Activated CD4-positive, alpha-beta T cell treated with anti-CD3 and anti-CD28 coated beads, Interleukin-2, Interleukin-6, amounts not matched to agents 100 ng/mL and 50 ng/mL, durations not matched to agents 16 hours and 8 hours (primary cell): ENCODE measurements at regions not wholly inside any gene's neighbourhood (a gene's known extent, or its start where the extent isn't known, plus 50 kb on each side); places are given as distances from the start of the nearest gene placed in this dataset.
"Not testable (repeated sequence)": the region's sequence is repeated elsewhere in the genome, so short reads cannot be mapped to it uniquely, and the experiment has no call there.

ENCODE experiments used
- DNase-seq: peaks from one replicate; pipeline ENCODE4 v3.0.0-alpha.2; 2020

DNA sequence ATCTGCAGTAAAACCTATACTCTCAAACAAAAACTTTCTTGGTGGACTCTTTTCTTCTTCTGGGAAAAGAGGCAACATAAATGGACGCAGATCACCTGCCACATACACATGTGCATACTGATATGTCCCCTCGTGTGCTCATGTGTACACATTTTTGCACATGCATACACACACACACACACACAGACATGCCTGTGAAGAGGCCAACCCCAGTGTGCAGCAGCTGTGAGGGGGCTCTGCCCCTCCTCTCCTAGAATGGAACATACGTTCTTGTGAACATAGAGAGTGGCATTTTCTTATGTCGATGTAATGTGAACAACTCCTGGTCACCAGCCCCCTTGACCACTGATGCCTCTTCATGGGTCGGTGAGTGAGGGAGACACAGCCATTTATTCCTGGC is 188.9 kb upstream of the PLGLB2 start:
- not testable (repeated sequence) for DNase-seq

DNA sequence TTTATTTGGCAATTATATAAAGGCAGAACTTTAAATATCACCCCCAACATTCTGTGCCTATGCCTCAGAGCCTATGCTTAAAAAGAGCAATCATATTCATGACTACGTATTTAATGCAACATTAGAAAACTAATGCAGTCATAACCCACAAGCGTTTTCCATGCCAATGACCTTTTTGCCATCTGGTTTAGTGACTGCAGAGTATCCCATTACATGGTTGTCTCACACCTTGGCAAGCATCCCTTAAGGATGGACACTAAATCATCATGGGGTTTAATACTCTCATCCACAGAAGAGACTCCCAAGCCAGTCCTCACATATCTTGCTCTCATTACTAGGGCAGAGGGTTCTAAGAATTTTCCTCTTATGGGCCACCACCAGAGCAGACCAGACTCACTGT is 188.2 kb upstream of the PLGLB2 start:
- not testable (repeated sequence) for DNase-seq

- not testable (repeated sequence) for DNase-seq
Observed at GRCh38 chr2:87565116-87565515, 182.8 kb upstream of the PLGLB2 start.

DNA sequence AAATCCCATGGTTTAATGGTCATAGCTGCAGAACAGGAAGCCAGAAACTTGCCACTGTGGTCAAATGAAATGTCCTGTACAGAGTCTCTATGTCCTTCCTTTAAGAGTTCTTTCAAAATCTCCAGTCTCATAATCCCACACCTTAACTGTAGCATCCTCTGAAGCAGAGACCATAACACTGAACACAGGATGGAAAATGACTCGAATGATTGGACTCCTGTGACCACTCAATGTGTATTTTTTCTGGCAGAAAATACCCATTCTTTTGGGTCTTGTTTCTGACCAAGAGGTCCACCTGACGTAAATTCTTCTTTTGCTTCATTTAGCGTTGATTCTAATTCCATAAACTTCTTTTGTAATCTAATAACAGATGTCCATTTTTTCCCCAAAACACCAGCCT is 181.4 kb upstream of the PLGLB2 start:
- not testable (repeated sequence) for DNase-seq

GRCh38 chr2:87567093-87567492 is 180.8 kb upstream of the PLGLB2 start:
- DNase-seq: not testable (repeated sequence)

DNA sequence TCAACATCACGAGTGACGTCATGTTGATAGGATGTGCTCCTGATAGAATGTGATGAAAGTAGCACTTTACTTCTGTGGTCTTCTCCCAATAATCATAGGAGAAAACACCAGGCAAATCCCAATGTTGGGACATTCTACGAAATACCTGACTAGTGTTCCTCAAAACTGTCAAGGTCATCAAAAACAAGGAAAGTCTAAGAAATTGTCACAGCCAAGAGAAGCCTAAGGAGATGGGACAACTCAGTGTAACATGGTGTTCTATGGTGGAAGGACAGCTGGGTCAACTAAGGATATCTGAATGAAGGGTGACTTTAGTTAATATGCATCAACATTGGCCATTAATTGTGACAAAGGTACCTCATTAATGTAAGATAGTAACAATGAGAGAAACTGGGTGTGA is 180.0 kb upstream of the PLGLB2 start:
- not testable (repeated sequence) for DNase-seq

GRCh38 chr2:87568554-87569278 is 179.2 kb upstream of the PLGLB2 start:
- DNase-seq: peak; percentile 19

DNA sequence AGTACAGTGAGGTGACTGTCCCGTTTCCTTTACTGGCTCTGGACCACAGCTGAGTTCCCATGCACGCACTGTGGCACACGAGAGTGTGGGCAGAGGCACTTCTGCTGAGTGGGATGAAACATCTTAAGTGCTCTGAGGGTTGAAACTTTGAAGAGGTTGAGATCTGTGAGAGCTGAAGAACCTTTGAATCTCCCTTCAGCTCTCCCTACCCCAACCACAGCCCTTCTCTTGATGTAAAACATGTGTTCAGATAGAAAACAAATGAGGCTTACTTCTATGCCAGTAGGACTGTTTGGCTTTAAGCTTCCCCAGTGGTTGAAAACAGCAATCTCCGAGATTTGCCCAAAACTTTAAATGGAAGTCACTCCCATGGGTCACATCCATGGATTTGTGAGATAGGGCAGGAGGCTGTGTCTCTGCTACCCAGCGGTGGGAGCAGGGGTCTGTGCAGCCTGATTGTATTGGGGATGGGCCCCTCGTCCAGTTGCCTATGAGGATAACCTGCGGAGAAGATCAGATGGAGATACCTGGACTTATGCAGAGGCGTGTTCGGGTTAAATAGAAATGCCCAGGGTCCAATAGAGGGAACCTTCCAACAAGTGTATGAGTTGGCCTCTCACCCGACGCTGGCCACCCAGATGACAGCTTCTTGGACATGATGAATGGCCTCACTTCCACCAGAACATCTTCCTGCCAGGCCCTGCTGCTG is 178.0 kb upstream of the PLGLB2 start:
- DNase-seq: not testable (repeated sequence)

GRCh38 chr2:87571889-87572465 is 175.9 kb upstream of the PLGLB2 start:
- not testable (repeated sequence) for DNase-seq

DNA sequence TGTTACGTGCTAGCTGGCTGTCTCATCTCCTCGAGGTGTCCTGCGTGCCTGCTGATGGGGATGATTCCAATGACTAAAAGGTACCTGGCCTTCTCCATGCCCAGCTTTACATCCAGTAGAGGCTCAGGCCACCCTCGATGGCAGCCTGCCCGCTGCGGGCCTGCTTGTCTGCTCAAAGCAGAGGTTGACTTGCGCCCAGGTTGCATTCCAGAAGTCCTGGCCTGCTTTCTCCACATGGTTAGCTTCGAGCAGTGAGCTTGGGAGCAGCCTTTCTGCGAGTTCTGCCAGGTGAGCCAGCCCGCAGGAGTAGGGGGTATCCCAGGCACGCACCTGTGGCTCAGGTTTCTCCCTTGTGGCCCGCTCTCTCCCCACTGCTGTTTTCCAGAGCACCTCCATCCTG is 175.0 kb upstream of the PLGLB2 start:
- not testable (repeated sequence) for DNase-seq

DNA sequence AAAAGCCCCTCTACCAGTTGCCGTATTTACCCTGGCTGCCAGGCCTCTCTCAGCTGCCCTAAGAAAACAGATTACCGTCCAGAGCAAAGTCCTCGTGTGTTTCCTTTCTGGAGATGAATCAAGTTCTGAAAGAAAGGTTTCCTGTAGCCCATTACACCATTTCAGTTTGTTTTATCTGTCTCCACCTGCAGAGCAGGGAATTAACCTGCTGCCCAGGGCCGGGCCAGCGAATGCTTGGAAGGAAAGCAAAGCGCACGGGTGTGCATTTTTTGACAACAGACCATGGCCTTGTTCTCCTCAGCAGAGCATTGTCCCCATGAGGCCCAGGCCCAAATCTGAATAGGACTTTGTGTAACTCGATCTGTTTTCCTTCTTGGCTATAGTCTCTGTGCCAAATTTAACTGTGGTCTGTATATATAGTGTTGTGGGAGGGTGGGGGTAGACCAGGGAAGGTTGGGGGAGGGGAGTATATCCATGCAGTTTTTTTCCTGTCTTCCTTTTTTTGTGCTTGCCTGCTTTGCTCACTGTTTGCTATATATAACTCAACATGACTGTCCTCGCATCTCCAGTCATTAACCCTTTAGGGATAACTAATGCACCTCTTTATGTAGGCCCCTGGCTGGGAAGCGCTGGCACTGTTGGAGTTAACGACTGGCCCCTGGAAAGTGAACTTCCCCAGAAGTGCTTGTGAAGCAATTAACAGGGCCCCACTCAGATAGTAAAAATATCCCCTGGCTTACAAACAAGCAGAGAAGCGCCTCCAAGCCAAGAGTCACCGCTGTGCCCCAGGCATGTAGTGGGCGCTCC is 174.3 kb upstream of the PLGLB2 start:
- DNase-seq: not testable (repeated sequence)

DNA sequence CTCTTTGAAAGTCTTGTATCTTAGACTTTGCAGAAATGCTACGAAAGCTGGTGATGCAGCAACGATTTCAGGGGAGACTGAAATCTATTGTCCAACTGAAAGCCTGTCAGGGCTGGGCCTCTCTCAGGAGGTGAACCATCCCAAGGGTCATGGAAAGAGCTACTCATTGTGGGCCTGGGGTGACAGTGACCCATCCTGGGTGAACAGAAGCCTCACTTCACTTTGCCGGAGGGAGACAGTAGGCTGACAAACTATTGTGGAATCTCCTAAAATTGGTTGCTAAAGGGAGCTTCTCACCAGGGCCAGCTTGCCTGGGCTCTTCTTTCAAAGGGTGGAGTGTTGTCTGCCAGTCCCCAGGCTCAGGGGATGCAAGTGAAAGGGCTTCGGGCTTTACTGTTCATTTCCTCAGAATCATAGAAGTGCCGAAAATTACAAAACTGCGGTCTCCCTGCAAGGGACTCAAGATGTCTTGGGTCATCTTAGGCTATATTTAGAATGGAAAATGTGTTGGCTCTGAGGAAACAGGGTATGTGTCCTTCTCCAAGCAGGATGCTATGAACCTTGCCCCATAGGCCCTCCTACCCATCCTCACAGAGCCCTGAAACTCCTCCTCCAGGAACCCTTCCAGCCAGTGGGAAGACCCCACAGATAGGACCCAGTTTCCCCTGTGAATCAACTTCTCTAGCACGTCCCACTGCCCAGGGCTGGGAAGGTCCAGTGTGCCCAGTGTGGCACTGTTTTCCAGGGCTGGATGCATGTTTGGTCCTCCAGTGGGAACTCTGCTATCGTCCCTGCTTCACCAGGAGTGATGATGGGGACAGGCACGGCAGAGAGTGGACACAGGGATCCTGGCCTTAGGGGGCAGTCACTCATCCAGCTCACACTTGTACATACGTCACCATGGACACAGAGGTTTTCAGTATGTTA is 173.4 kb upstream of the PLGLB2 start:
- DNase-seq: not testable (repeated sequence)

- not testable (repeated sequence) for DNase-seq
Observed at GRCh38 chr2:87575138-87575537, 172.7 kb upstream of the PLGLB2 start.

DNA sequence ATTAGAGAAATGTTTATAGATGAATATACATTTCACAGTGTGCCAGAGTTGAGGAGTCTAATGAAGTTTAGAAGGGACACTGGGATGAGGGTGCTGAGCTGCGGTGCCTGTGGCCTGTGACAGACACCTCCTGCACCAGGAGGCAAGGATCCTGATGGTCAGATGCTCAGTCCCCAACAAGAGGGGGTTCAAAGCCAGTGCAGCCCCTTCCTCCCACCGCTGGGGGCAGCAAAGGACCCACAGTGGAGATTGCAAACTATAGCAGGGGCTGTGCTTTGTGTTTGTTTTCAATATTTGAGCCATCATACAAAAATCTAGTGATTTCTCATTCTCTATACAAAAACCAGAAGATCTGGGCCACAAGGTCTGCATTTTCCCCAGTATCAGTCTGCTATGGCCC is 170.5 kb upstream of the PLGLB2 start:
- DNase-seq: not testable (repeated sequence)

DNA sequence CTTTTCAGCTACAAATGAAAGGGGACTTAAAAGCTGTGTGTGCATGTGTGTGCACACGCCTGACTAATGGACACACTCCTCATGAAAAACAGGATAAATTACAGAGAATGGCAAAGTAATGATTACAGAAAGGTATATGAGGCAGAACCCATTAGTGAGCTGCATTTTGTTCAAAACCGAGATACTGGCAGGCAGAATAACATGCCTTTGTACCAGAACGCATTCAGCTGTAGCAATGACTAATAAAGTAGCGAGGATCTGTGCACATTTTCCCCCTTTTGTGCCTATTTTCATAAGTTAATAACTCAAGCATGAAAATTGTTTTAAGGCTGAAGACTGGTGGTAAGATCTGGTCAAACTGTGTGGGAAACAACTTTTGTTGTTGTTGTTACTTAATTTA is 165.7 kb upstream of the PLGLB2 start:
- DNase-seq: not testable (repeated sequence)

DNA sequence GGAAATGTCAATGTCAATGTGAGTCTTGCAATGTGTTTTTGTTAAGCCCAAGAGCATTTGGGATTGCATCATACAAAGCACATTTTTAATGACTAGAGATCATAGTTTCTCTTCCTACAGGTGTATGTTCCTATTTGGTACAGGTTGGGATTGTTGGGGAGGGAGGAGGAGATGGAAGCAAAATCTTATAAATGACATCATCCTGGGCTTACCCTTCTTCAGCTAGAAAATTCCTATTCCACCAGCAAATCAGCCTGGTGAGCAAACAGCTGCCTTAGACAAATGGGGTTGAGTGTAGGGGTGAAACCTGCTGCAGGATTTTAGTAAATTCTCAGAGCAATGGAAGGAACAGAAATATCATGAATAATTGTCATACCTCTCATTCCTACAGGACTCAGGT is 165.3 kb upstream of the PLGLB2 start:
- not testable (repeated sequence) for DNase-seq

DNA sequence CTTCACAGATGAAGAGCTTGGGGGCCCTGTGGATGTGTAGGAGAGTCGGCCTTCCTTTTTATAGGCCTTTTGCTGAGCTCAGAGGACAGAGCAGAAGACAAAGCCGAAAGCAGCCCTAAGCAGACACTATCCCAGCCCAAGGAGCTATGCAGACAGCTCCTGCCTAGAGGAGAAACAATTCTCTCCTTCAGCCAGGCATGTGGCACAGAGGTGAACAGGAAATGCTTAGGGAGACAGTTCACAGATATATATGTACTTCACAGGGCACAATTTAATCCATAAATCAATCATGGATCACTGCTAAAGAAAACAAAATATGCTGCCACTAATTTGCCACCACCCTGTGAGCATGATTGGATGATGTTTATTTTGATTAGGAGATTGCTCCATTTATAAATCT is 164.5 kb upstream of the PLGLB2 start:
- DNase-seq: not testable (repeated sequence)

- DNase-seq: not testable (repeated sequence)
Observed at GRCh38 chr2:87583803-87584202, 164.1 kb upstream of the PLGLB2 start.

- not testable (repeated sequence) for DNase-seq
Observed at GRCh38 chr2:87584268-87584906, 163.5 kb upstream of the PLGLB2 start.

DNA sequence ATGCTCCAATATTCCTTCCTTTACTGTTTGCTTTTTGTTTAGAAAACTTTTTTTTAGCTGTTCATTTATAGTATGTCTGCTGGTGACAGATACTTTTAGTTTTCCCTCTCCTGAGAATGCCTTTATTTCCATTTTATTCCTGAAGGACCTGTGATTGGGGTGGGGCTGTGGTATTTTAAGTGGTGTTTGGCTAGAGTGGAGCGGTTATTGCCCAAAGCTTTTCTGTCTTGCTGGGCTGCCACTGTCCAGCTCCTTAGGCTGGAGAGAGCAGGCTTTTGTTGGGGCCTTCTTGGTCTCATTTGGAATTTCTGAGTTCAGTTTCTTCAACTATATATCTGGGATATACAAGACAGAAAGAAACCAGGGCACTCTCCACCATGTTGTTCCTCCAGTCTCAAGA is 160.0 kb upstream of the PLGLB2 start:
- not testable (repeated sequence) for DNase-seq

DNA sequence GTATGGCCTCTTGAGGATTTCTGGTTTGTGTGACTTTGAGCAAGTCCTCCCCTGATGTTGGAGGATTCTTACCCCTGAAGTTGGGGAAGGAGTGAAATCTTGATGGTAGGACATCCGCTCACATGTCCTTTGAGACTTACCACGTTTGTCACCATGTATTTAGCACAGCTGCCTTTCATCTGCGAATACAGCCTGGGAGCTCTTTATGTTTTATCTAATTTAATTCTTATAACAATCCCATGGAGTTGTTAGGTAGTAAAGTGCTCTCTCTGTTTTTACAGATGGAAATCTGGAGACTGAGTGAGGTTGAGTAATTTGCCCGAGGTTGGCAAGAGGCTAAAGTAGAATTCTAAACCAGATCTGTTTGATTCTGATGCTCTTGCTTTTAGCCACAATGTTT is 154.9 kb upstream of the PLGLB2 start:
- not testable (repeated sequence) for DNase-seq
